ENCODE measurements at regions not wholly inside any gene's neighbourhood (a gene's known extent, or its start where the extent isn't known, plus 50 kb on each side); places are given as distances from the start of the nearest gene placed in this dataset.
"Not testable (repeated sequence)": the region's sequence is repeated elsewhere in the genome, so short reads cannot be mapped to it uniquely, and the experiment has no call there.

- no peak for DNase-seq (ENCODE audit: low spot score)
Observed at GRCh38 chr1:14137411-14138134, 437.6 kb downstream of the PRDM2 start.

DNA sequence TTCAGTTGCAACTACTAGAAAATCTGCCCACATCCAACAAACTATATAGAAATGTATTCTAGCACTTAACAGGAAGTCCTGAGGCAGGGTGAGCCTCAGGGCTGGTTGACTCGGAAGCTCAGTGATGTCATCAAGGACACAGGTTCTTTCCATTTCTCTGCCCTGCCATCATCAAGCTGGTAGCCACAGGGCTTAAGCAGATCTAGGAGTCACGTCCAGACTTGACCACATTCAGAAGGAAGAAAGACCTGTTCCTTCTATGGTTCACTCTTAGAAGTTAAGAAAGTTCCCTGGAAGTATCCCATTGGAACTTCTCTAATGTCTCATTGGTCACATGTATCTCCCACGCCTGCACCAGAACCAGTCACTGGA is 438.1 kb downstream of the PRDM2 start:
- no peak for DNase-seq (ENCODE audit: low spot score)

DNA sequence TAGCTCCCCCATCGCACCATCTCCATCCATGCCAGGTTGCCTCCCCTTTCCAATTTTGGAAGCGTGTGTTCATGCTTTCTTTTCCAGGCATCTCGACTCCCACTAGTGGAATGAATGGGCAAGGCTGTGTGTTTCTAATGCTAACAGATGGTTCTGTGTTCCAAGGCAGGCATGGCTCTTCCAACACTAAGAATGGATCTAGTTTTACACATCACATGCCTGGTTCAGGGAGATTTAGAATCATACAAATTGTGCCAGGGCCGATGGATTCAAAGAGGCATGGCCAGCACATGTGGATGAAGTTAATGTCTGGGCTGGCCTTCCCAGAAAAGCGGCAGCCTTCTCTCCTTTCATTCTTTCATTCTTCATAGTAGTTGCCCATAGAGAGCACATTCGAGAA is 438.7 kb downstream of the PRDM2 start:
- no peak for DNase-seq (ENCODE audit: low spot score)

DNA sequence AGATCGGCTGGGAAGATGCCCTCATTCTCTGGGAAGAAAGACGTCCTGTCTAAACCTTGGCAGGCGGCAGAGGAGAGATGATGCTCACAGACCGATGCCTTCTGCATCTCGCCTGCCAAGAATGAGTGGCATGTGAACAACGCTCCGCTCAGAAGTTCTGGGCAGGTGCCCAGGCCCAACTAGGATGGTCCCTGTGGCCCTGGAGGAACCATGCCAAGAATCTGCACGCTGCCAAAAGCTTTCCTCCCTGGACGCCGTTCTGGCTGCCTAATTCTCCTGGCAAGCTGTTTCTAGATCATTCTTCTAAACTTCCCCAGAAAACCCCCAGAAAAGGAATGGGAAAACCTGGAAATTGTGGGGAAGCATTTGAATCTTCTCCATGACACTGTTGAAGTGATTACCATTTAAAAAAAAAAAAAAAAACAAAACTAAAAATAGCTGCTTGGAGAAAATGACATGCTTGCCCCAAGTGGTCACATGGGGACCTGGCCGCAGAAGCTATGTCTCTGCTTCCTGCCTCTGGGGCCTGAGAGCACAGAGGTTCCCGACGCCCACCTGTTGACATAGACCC is 440.9 kb downstream of the PRDM2 start:
- no peak for DNase-seq (ENCODE audit: low spot score)

- no peak for DNase-seq (ENCODE audit: low spot score)
Observed at GRCh38 chr1:14141656-14142055, 441.7 kb downstream of the PRDM2 start.

GRCh38 chr1:14142397-14143100 is 442.6 kb downstream of the PRDM2 start:
- no peak for DNase-seq (ENCODE audit: low spot score)

DNA sequence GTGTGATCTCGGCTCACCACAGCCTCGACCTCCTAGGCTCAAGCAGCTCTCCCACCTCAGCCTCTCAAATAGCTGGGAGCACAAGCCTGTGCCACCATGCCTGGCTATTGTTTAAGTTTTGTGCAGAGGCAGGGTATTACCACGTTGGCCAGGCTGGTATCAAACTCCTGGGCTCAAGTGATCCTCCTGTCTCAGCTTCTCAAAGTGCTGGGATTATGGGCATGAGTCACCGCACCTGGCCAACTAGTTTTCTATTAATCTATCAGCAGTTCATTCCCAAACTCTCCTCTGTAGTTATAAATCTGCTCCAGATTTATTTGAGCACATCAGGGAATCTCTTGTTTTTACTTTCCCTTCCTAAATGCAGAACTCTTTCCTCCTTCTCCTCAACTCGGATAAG is 443.8 kb downstream of the PRDM2 start:
- DNase-seq (ENCODE audit: low spot score), result no peak

- no peak for DNase-seq (ENCODE audit: low spot score)
Observed at GRCh38 chr1:14148526-14148925, 448.5 kb downstream of the PRDM2 start.

- peak; percentile 46 for DNase-seq (ENCODE audit: low spot score)
Observed at GRCh38 chr1:14149431-14149830, 449.1 kb upstream of the KAZN start.

GRCh38 chr1:14156543-14156942 is 441.9 kb upstream of the KAZN start:
- DNase-seq (ENCODE audit: low spot score), result no peak

GRCh38 chr1:14160781-14161180 is 437.7 kb upstream of the KAZN start:
- no peak for DNase-seq (ENCODE audit: low spot score)

- no peak for DNase-seq (ENCODE audit: low spot score)
Observed at GRCh38 chr1:14163246-14163645, 435.2 kb upstream of the KAZN start.

DNA sequence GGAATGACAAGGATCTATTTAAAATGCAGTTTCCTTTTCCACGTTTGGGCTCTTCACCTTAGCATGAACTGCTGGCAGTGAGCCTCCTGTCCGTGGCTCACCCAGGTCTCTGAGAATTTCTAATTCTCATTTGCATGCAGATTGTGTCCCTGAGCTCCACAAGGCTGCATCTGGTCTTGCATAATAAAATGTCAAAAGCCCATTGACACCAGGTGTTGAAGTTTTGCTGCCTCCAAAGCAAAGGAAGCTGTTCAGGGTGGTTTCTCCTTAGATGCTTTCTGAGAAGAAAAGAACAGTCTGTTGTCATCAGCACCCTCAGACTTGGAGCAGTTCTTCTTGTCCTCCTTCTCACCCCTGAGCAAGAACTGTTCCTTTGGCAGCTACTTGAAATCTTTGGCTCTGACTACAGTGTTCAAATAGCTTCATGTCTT is 433.1 kb upstream of the KAZN start:
- DNase-seq (ENCODE audit: low spot score), result no peak

- no peak for DNase-seq (ENCODE audit: low spot score)
Observed at GRCh38 chr1:14167884-14168283, 430.6 kb upstream of the KAZN start.

DNA sequence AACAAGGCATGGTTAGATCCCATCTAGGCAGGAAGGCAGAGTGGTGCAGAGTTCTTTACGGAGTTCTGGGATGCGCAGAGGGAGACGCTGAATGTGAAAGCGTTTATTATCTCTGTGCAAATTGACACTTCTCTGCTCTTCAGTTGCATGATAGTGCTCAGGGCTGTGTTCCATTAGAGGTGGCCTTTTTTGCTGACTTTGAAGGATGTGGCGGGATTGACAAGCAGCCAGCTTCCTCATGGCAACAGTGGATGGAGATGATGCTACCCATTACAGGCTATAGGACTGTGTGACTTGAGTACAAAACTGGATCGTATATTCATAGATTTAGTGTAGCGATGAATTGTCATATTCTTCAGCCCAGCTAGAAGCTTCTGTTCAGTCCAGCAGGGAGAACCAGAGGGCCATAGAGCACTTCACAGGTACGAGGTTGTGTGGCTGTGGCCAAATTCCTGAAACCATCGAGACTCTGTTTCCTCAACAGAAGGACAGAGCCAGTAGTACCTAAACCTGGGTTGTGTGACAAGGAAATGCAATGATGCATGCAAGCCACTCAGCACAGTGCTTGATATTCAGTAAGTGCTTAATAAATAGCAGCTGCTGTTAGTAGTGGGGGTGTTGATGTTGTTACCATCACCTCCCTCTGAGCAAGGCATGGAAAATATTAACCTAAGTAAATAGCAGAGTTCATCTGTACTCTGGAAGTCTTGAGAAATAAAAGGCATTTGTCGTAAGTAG is 430.0 kb upstream of the KAZN start:
- DNase-seq (ENCODE audit: low spot score), result no peak

GRCh38 chr1:14173598-14173997 is 424.9 kb upstream of the KAZN start:
- DNase-seq (ENCODE audit: low spot score), result no peak

DNA sequence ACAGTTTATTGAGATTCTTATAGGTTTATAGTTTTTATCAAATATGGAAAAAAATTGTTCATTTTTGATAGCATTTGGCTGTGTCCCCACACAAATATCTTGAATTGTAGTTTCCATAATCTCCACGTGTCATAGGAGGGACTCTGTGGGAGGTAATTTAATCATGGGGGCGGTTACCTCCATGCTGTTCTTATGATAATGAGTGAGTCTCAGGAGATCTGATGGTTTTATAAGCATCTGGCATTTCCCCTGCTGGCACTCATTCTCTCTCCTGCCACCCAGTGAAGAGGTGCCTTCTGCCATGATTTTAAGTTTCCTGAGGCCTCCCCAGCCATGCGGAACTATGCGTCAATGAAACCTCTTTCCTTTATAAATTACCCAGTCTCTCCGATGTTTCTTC is 420.6 kb upstream of the KAZN start:
- not testable (repeated sequence) for DNase-seq (ENCODE audit: low spot score)

DNA sequence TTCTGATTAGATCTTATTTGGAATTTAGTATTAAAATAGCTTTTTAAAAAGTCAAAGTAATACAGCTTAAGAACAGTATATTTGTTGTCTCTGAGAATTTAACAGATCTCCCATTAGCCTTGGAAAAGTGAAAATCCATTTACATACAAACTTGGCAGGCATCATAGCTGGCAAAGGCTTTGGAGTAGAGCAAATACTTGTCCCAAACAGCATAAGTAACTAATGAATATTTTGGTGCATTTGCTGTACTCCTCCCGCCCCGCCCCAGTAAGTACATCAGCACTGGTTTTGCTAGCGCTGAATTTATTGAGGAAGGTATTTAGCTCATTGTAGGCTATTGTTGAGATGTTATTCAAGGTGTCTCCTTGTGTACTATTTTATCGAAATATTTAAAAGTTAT is 417.7 kb upstream of the KAZN start:
- no peak for DNase-seq (ENCODE audit: low spot score)

- no peak for DNase-seq (ENCODE audit: low spot score)
Observed at GRCh38 chr1:14181191-14181795, 417.2 kb upstream of the KAZN start.

DNA sequence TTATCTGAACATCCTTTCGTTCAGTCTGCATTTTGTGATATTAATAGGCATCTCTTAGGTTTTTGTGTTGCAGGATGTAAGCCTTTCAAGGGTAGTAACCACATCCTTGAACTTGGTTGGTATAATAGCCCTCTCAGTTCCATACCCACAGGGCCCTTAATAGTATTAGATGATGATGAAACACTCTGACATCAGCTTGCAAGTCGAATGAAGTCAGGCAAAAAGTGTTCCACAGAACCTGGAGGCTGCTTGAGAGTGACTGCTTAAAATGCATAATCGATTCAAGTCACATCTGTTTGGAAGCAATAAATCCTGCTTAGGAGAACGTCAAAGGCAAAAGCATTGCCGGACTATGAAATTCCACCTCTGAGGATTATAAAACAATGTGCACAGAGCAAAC is 415.6 kb upstream of the KAZN start:
- DNase-seq (ENCODE audit: low spot score), result no peak

DNA sequence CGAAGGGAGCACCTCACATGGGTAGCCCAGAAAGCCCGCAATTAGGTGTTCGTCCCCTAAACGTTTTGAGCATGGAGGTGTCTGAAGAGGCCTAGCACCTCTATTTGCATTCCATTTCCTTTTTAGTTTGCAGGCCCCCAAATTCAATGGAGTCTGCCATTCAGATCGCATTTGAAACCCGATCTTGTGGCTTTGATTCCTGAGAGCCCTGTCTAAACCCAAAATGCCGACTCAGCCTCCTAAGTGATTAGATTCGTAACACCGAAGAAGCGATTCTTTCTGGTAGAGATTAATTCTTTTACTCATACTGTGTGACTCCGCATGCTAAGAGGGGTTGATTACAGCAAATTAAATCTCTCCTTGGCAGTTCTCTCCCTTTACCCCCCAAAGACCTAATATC is 415.2 kb upstream of the KAZN start:
- no peak for DNase-seq (ENCODE audit: low spot score)

GRCh38 chr1:14184454-14184853 is 414.0 kb upstream of the KAZN start:
- DNase-seq (ENCODE audit: low spot score), result no peak
